ENCODE measurements at regions not wholly inside any gene's neighbourhood (a gene's known extent, or its start where the extent isn't known, plus 50 kb on each side); places are given as distances from the start of the nearest gene placed in this dataset.

- Histone ChIP-seq H3K79me1 (replicated peaks; ENCODE audit: low read length, poor library complexity, severe bottlenecking) (no peaks in the 10 kb centered on the region), H3K4ac (ENCODE audit: low read depth in 1 of 2, low read length in 2 of 2) (no peak overlapping the region), H2AK5ac (ENCODE audit: low read length, severe bottlenecking) (no peak overlapping the region), H3K4me1 (ENCODE audit: control insufficient read depth, insufficient read depth, low read depth, low read length) (no peaks in the 10 kb centered on the region), H2AFZ (ENCODE audit: low read depth, low read length) (no peak overlapping the region), H3K18ac (ENCODE audit: low read depth in 1 of 2, low read length in 2 of 2) (no peak overlapping the region), H4K91ac (ENCODE audit: low read length) (no peak overlapping the region), H4K8ac (ENCODE audit: low read length) (no peak overlapping the region), H3K36me3 (ENCODE audit: control insufficient read depth in 1 of 2, insufficient read depth in 2 of 2, low read depth in 1 of 2, low read length in 2 of 2) (no peaks in the 10 kb centered on the region), H3K9me3 (ENCODE audit: control insufficient read depth, low read length) (no peaks in the 10 kb centered on the region), H3K4me2 (ENCODE audit: low read length, poor library complexity, severe bottlenecking) (no peak overlapping the region), H3K27ac (ENCODE audit: low read length, poor library complexity, severe bottlenecking) (no peak overlapping the region), H3K23ac (ENCODE audit: low read length in 2 of 2) (no peak overlapping the region), H2BK5ac (ENCODE audit: low read depth, low read length, poor library complexity, severe bottlenecking) (no peak overlapping the region), H2BK15ac (ENCODE audit: low read depth, poor library complexity, severe bottlenecking) (no peak overlapping the region), H2BK120ac (ENCODE audit: low read depth, low read length) (no peak overlapping the region), H3K9ac (ENCODE audit: low read length) (no peak overlapping the region), H3K27me3 (ENCODE audit: control insufficient read depth in 1 of 2, insufficient read depth in 1 of 2, low read length in 2 of 2) (peaks cover 5 to 71% of the 10 kb centered on the region in 2 experiments), H2BK12ac (ENCODE audit: low read length in 2 of 2) (no peak overlapping the region), H3K14ac (ENCODE audit: low read length in 2 of 2) (no peak overlapping the region), H3K4me3 (ENCODE audit: insufficient read depth in 1 of 2, low read depth in 1 of 2, low read length in 2 of 2) (no peak overlapping the region)
- 34% methylated on average over 10 of the region's 10 CpGs for whole genome bisulfite sequencing
- peak; percentile 4 for DNase-seq
These were observed 86.5 kb upstream of the FOXB1 start for GRCh38 chr15:59917504-59918157.

GRCh38 chr15:59906046-59906445, 98.1 kb upstream of the FOXB1 start:
- H3K27ac ChIP-seq (ENCODE audit: low read length, poor library complexity, severe bottlenecking), result no peak overlapping the region
- no peak overlapping the region for H3K9ac ChIP-seq (ENCODE audit: low read length)
- H2BK120ac ChIP-seq (ENCODE audit: low read depth, low read length), result no peak overlapping the region
- H2BK12ac ChIP-seq (ENCODE audit: low read length in 2 of 2), result no peak overlapping the region
- H3K4me3 ChIP-seq (ENCODE audit: insufficient read depth in 1 of 2, low read depth in 1 of 2, low read length in 2 of 2), result no peak overlapping the region
- no peak overlapping the region for H4K91ac ChIP-seq (ENCODE audit: low read length)
- H4K8ac ChIP-seq (ENCODE audit: low read length), result no peak overlapping the region
- H3K18ac ChIP-seq (ENCODE audit: low read depth in 1 of 2, low read length in 2 of 2), result no peak overlapping the region
- no peaks in the 10 kb centered on the region for H3K79me1 ChIP-seq (replicated peaks; ENCODE audit: low read length, poor library complexity, severe bottlenecking)
- H3K14ac ChIP-seq (ENCODE audit: low read length in 2 of 2), result no peak overlapping the region
- no peaks in the 10 kb centered on the region for H3K36me3 ChIP-seq (ENCODE audit: control insufficient read depth in 1 of 2, insufficient read depth in 2 of 2, low read depth in 1 of 2, low read length in 2 of 2)
- H3K4ac ChIP-seq (ENCODE audit: low read depth in 1 of 2, low read length in 2 of 2), result no peak overlapping the region
- H3K4me1 ChIP-seq (ENCODE audit: control insufficient read depth, insufficient read depth, low read depth, low read length), result no peaks in the 10 kb centered on the region
- no CpG with 5 or more reads among the region's 1 CpG for WGBS
- peaks cover 11 to 61% of the 10 kb centered on the region in 2 experiments for H3K27me3 ChIP-seq (ENCODE audit: control insufficient read depth in 1 of 2, insufficient read depth in 1 of 2, low read length in 2 of 2)
- H2BK15ac ChIP-seq (ENCODE audit: low read depth, poor library complexity, severe bottlenecking), result no peak overlapping the region
- no peak for DNase-seq
- H2AFZ ChIP-seq (ENCODE audit: low read depth, low read length), result no peak overlapping the region
- no peak overlapping the region for H3K23ac ChIP-seq (ENCODE audit: low read length in 2 of 2)
- no peaks in the 10 kb centered on the region for H3K9me3 ChIP-seq (ENCODE audit: control insufficient read depth, low read length)
- H3K4me2 ChIP-seq (ENCODE audit: low read length, poor library complexity, severe bottlenecking), result no peak overlapping the region
- no peak overlapping the region for H2BK5ac ChIP-seq (ENCODE audit: low read depth, low read length, poor library complexity, severe bottlenecking)
- no peak overlapping the region for H2AK5ac ChIP-seq (ENCODE audit: low read length, severe bottlenecking)

GRCh38 chr15:59905176-59905575, 98.9 kb upstream of the FOXB1 start:
- Histone ChIP-seq H2AK5ac (ENCODE audit: low read length, severe bottlenecking) (no peak overlapping the region), H2BK5ac (ENCODE audit: low read depth, low read length, poor library complexity, severe bottlenecking) (no peak overlapping the region), H3K23ac (ENCODE audit: low read length in 2 of 2) (no peak overlapping the region), H2AFZ (ENCODE audit: low read depth, low read length) (no peak overlapping the region), H2BK120ac (ENCODE audit: low read depth, low read length) (no peak overlapping the region), H3K4me2 (ENCODE audit: low read length, poor library complexity, severe bottlenecking) (no peak overlapping the region), H3K9me3 (ENCODE audit: control insufficient read depth, low read length) (no peaks in the 10 kb centered on the region), H3K4me3 (ENCODE audit: insufficient read depth in 1 of 2, low read depth in 1 of 2, low read length in 2 of 2) (no peak overlapping the region), H3K4me1 (ENCODE audit: control insufficient read depth, insufficient read depth, low read depth, low read length) (no peaks in the 10 kb centered on the region), H3K36me3 (ENCODE audit: control insufficient read depth in 1 of 2, insufficient read depth in 2 of 2, low read depth in 1 of 2, low read length in 2 of 2) (no peaks in the 10 kb centered on the region), H3K4ac (ENCODE audit: low read depth in 1 of 2, low read length in 2 of 2) (no peak overlapping the region), H2BK15ac (ENCODE audit: low read depth, poor library complexity, severe bottlenecking) (no peak overlapping the region), H4K91ac (ENCODE audit: low read length) (no peak overlapping the region), H3K27ac (ENCODE audit: low read length, poor library complexity, severe bottlenecking) (no peak overlapping the region), H3K14ac (ENCODE audit: low read length in 2 of 2) (no peak overlapping the region), H3K27me3 (ENCODE audit: control insufficient read depth in 1 of 2, insufficient read depth in 1 of 2, low read length in 2 of 2) (peaks cover 11 to 60% of the 10 kb centered on the region in 2 experiments), H2BK12ac (ENCODE audit: low read length in 2 of 2) (no peak overlapping the region), H3K9ac (ENCODE audit: low read length) (no peak overlapping the region), H3K79me1 (replicated peaks; ENCODE audit: low read length, poor library complexity, severe bottlenecking) (no peaks in the 10 kb centered on the region), H4K8ac (ENCODE audit: low read length) (no peak overlapping the region), H3K18ac (ENCODE audit: low read depth in 1 of 2, low read length in 2 of 2) (no peak overlapping the region)
- WGBS, result 33% methylated on average over 3 of the region's 4 CpGs
- DNase-seq, result no peak

GRCh38 chr15:59904450-59905135, 99.5 kb upstream of the FOXB1 start:
- H3K27me3 ChIP-seq (ENCODE audit: control insufficient read depth in 1 of 2, insufficient read depth in 1 of 2, low read length in 2 of 2), result peaks cover 11 to 59% of the 10 kb centered on the region in 2 experiments
- DNase-seq, result no peak
- no peak overlapping the region for H3K4ac ChIP-seq (ENCODE audit: low read depth in 1 of 2, low read length in 2 of 2)
- H3K4me2 ChIP-seq (ENCODE audit: low read length, poor library complexity, severe bottlenecking), result no peak overlapping the region
- no peak overlapping the region for H3K18ac ChIP-seq (ENCODE audit: low read depth in 1 of 2, low read length in 2 of 2)
- no peak overlapping the region for H3K23ac ChIP-seq (ENCODE audit: low read length in 2 of 2)
- WGBS, result 19% methylated on average over 16 of the region's 17 CpGs
- H2AFZ ChIP-seq (ENCODE audit: low read depth, low read length), result no peak overlapping the region
- H3K27ac ChIP-seq (ENCODE audit: low read length, poor library complexity, severe bottlenecking), result no peak overlapping the region
- no peaks in the 10 kb centered on the region for H3K4me1 ChIP-seq (ENCODE audit: control insufficient read depth, insufficient read depth, low read depth, low read length)
- H2BK12ac ChIP-seq (ENCODE audit: low read length in 2 of 2), result no peak overlapping the region
- H3K9me3 ChIP-seq (ENCODE audit: control insufficient read depth, low read length), result no peaks in the 10 kb centered on the region
- no peak overlapping the region for H4K8ac ChIP-seq (ENCODE audit: low read length)
- no peak overlapping the region for H3K4me3 ChIP-seq (ENCODE audit: insufficient read depth in 1 of 2, low read depth in 1 of 2, low read length in 2 of 2)
- H2BK5ac ChIP-seq (ENCODE audit: low read depth, low read length, poor library complexity, severe bottlenecking), result no peak overlapping the region
- no peak overlapping the region for H2BK120ac ChIP-seq (ENCODE audit: low read depth, low read length)
- H2BK15ac ChIP-seq (ENCODE audit: low read depth, poor library complexity, severe bottlenecking), result no peak overlapping the region
- no peaks in the 10 kb centered on the region for H3K79me1 ChIP-seq (replicated peaks; ENCODE audit: low read length, poor library complexity, severe bottlenecking)
- no peak overlapping the region for H3K14ac ChIP-seq (ENCODE audit: low read length in 2 of 2)
- no peak overlapping the region for H2AK5ac ChIP-seq (ENCODE audit: low read length, severe bottlenecking)
- no peaks in the 10 kb centered on the region for H3K36me3 ChIP-seq (ENCODE audit: control insufficient read depth in 1 of 2, insufficient read depth in 2 of 2, low read depth in 1 of 2, low read length in 2 of 2)
- no peak overlapping the region for H3K9ac ChIP-seq (ENCODE audit: low read length)
- H4K91ac ChIP-seq (ENCODE audit: low read length), result no peak overlapping the region
